Fibroblast of lung (primary cell): ENCODE measurements at regions not wholly inside any gene's neighbourhood (a gene's known extent, or its start where the extent isn't known, plus 50 kb on each side); places are given as distances from the start of the nearest gene placed in this dataset.

Experiments
- DNase-seq, 2 donors: peaks; one replicate each; pipeline versions ENCODE4 v3.0.0 to v3.0.0-alpha.2; 2010; ENCODE audit warnings: low read depth in 2 of 2
- H2AFZ ChIP-seq: 2 replicates; pipeline ENCODE4 v1.5.1; 2012; ENCODE audit warnings: low read length, control low read depth, inconsistent platforms
- H3K27ac ChIP-seq: 2 replicates; pipeline ENCODE4 v1.5.1; 2011; ENCODE audit warnings: low read length, control low read depth; ENCODE audit not compliant: insufficient read depth
- H3K27me3 ChIP-seq: 2 replicates; pipeline ENCODE4 v1.5.1; 2011; ENCODE audit warnings: mild to moderate bottlenecking, low read length; ENCODE audit not compliant: control insufficient read depth, insufficient read depth
- H3K36me3 ChIP-seq: 2 replicates; pipeline ENCODE4 v1.5.1; 2011; ENCODE audit warnings: low read length; ENCODE audit not compliant: control insufficient read depth, insufficient read depth
- H3K4me1 ChIP-seq: 2 replicates; pipeline ENCODE4 v1.5.1; 2011; ENCODE audit warnings: low read length; ENCODE audit not compliant: control insufficient read depth, insufficient read depth; ENCODE audit errors: extremely low read depth
- H3K4me2 ChIP-seq: 2 replicates; pipeline ENCODE4 v1.5.1; 2011; ENCODE audit warnings: low read length, control low read depth; ENCODE audit not compliant: insufficient read depth; ENCODE audit errors: extremely low read depth
- H3K4me3 ChIP-seq, 4 experiments: fragments of 200-600 bp in 1 of 4; sonication (generic) in 1 of 4; replicated peaks in 1 of 4; 2 replicates each; pipeline ENCODE4 v1.5.1; 2011 to 2016; ENCODE audit warnings: low read length in 4 of 4, low read depth in 3 of 4, mild to moderate bottlenecking in 3 of 4, control low read depth in 2 of 4, inconsistent platforms in 1 of 4, mixed read lengths in 1 of 4; ENCODE audit not compliant: insufficient read depth in 1 of 4; ENCODE audit errors: control extremely low read depth in 1 of 4
- H3K79me2 ChIP-seq: 2 replicates; pipeline ENCODE4 v1.5.1; 2012; ENCODE audit warnings: mild to moderate bottlenecking, low read length, inconsistent platforms; ENCODE audit not compliant: control insufficient read depth, insufficient read depth
- H3K9ac ChIP-seq: 2 replicates; pipeline ENCODE4 v1.5.1; 2011; ENCODE audit warnings: mild to moderate bottlenecking, low read length, control low read depth; ENCODE audit not compliant: insufficient read depth
- H3K9me3 ChIP-seq: 2 replicates; pipeline ENCODE4 v1.5.1; 2012; ENCODE audit warnings: low read depth, low read length; ENCODE audit not compliant: control insufficient read depth, insufficient read depth
- H4K20me1 ChIP-seq: 2 replicates; pipeline ENCODE4 v1.5.1; 2011; ENCODE audit warnings: low read length; ENCODE audit not compliant: control insufficient read depth, insufficient read depth; ENCODE audit errors: extremely low read depth
- CTCF ChIP-seq, 2 donors: IDR thresholded peaks in 1 of 2; conservative IDR thresholded peaks in 1 of 2; 1 replicate in 1 of 2; 2 replicates in 1 of 2; pipeline ENCODE4 v1.5.1; 2011 to 2012; ENCODE audit warnings: low read length in 2 of 2, control low read depth in 1 of 2, inconsistent platforms in 1 of 2, low read depth in 1 of 2, mild to moderate bottlenecking in 1 of 2
- EZH2 ChIP-seq: IDR thresholded peaks from 2 replicates; pipeline ENCODE4 v1.5.1; 2012; ENCODE audit warnings: low read length, control low read depth, mild to moderate bottlenecking; ENCODE audit errors: missing control alignments

DNA sequence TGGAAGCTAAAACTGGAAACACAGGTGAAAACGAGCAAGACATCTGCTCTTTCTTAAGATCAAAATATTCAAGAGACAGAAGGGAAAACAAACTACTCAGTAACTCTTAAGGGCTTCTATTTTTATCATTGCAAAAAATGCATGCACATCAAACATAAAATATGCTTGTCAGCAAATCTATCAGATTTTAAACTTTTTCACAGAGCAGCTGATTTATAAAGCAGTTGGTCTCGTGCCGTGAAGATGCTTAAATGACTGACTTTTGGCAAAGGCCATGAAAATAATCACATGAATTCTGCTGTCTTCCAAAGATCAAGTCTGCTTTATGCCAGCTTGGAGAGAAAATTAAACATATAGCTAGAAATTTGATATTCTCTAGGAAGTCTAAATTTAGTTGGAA, 482.1 kb upstream of the HS3ST1 start:
- no peaks in the 10 kb centered on the region for H3K9me3 ChIP-seq
- H4K20me1 ChIP-seq = no peaks in the 10 kb centered on the region
- H3K27me3 ChIP-seq = no peaks in the 10 kb centered on the region

GRCh38 chr4:11908712-11909111, 480.0 kb upstream of the HS3ST1 start:
- no peaks in the 10 kb centered on the region for H3K27me3 ChIP-seq
- no peaks in the 10 kb centered on the region for H3K9me3 ChIP-seq

More for the DNA sequence above, 482.1 kb upstream of the HS3ST1 start:
- Histone ChIP-seq H3K4me2 (no peak overlapping the region), H3K36me3 (no peaks in the 10 kb centered on the region), H3K27ac (no peak overlapping the region), H3K9ac (no peak overlapping the region), H3K4me3 (no peak overlapping the region), H3K79me2 (no peaks in the 10 kb centered on the region), H2AFZ (no peak overlapping the region), H3K4me1 (no peaks in the 10 kb centered on the region)
- no peak for DNase-seq
- no peak for TF ChIP-seq CTCF (conservative IDR thresholded peaks at IDR 0.05 in 1 of 2, IDR thresholded peaks at IDR 0.05 in 1 of 2; ENCODE audit: low read depth in 1 of 2, low read length in 2 of 2)
- TF ChIP-seq EZH2 = no peak

GRCh38 chr4:11908205-11908604, 479.5 kb upstream of the HS3ST1 start:
- no peak for DNase-seq
- Histone ChIP-seq H4K20me1 (no peaks in the 10 kb centered on the region), H3K79me2 (no peaks in the 10 kb centered on the region), H3K4me3 (no peak overlapping the region), H2AFZ (no peak overlapping the region), H3K27me3 (no peaks in the 10 kb centered on the region), H3K36me3 (no peaks in the 10 kb centered on the region), H3K4me2 (no peak overlapping the region), H3K9ac (no peak overlapping the region), H3K9me3 (no peaks in the 10 kb centered on the region), H3K27ac (no peak overlapping the region), H3K4me1 (no peaks in the 10 kb centered on the region)
- TF ChIP-seq CTCF (conservative IDR thresholded peaks at IDR 0.05 in 1 of 2, IDR thresholded peaks at IDR 0.05 in 1 of 2; ENCODE audit: low read depth in 1 of 2, low read length in 2 of 2) (no peak), EZH2 (no peak)

More at GRCh38 chr4:11908712-11909111, 480.0 kb upstream of the HS3ST1 start:
- Histone ChIP-seq H3K27ac (no peak overlapping the region), H3K4me2 (no peak overlapping the region), H3K4me1 (no peaks in the 10 kb centered on the region), H4K20me1 (no peaks in the 10 kb centered on the region), H3K4me3 (no peak overlapping the region), H3K9ac (no peak overlapping the region), H3K36me3 (no peaks in the 10 kb centered on the region), H2AFZ (no peak overlapping the region), H3K79me2 (no peaks in the 10 kb centered on the region)
- DNase-seq = no peak
- no peak for TF ChIP-seq EZH2
- no peak for TF ChIP-seq CTCF (conservative IDR thresholded peaks at IDR 0.05 in 1 of 2, IDR thresholded peaks at IDR 0.05 in 1 of 2; ENCODE audit: low read depth in 1 of 2, low read length in 2 of 2)
